Fibroblast of peridontal ligament (primary cell): ENCODE measurements at regions not wholly inside any gene's neighbourhood (a gene's known extent, or its start where the extent isn't known, plus 50 kb on each side); places are given as distances from the start of the nearest gene placed in this dataset.

ENCODE experiments used
- DNase-seq: peaks from one replicate; pipeline ENCODE4 v3.0.0-alpha.2; 2010; ENCODE audit errors: extremely low read depth

- no peak for DNase-seq
Observed at GRCh38 chr1:8203056-8203455, 114.9 kb upstream of the SLC45A1 start.

DNA sequence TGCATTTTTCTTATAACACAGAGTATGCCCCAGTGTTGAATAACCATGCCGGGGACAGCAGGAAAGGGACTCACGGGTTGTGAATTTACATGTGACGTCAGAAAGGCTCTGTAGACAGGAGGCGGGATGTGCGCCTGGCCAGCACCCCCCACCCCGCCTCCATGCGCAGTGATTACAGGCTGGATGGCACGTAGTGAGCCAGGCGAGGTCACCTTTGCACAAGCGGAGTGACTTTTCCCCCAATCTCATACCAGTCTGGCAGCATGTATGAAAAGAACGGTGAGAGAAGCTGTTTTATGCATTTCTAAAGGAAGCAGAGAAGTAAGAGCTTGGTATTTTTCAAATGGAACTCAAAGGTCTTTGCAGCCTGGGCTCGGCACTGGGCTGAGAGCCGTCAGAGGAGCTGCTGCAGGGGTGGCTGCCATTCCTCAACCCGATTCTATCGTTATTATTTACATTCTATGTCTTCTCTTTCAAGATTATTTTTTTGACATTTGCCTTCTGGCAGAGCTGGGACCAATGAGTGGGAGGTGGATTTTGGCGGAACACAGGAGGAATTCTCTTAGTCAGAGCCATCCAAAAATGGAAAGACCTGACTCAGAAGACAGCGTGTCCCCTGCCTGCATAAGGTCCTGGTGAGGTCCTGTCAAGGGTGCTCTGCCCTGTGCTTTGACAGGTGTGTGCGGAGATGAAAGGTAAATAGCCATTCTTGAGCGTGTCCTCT is 115.6 kb upstream of the SLC45A1 start:
- DNase-seq: peak; percentile 70

DNA sequence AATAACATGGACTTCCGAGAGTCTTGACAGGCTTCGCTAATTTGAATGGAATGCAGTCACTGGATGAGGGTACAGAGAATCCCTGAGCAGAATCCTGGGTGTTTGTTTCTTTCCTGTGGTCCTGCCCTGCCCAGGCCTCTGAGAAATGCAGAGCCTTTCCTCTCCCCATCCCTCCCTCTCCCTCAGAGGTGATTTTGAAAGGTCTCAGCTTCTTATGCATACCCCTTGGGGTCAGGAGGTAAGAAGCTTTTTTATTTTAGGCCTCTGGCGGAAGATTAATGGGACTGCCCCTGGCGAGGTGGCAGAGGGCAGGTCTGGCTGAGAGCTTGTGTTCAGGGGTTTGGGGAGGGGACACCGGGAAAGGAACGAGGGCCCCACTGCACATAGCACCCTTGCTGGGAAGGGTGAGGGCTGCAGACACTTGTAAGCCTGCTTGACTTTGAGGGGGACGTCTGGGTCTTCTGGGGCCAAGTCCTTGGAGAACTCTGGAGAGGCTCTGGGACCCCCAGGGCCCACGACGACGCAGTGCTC is 116.5 kb upstream of the SLC45A1 start:
- no peak for DNase-seq

DNA sequence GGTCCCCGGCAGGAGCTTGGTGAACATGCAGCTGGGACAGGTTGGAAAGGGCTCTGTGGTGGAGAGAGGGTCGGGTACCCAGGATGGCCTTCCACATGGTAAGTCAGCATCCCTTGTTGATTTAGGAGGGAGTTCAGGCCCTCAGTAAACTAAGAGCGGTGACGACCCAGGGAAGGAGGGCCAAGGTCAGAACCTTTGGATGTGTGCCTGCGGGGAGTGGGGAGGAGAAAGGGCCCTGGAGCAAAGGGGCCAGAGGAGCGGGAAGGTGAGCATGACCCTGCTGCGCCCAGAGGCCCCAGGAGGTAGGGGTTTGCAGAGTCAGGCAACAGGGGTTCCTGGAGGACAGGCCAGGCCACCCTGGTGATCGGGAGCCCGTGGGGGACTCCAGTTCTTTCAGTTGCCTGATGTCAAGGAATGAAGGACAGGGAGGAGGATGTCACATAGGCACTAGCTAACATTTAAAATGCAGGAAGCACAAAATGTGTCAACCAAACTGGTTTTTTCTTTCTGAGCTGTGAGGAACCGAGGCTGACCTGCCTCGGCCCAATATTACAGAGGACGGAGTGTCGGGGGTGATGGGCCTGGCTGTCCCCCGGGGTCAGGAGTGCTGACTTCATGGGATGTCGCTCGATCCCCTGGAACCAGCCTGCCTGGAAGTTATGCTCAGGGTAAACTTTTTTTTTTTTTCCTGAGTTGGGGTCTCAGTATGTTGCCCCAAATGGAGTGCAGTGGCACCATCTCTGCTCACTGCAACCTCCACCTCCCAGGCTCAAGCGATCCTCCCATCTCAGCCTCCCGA is 117.4 kb upstream of the SLC45A1 start:
- no peak for DNase-seq

DNA sequence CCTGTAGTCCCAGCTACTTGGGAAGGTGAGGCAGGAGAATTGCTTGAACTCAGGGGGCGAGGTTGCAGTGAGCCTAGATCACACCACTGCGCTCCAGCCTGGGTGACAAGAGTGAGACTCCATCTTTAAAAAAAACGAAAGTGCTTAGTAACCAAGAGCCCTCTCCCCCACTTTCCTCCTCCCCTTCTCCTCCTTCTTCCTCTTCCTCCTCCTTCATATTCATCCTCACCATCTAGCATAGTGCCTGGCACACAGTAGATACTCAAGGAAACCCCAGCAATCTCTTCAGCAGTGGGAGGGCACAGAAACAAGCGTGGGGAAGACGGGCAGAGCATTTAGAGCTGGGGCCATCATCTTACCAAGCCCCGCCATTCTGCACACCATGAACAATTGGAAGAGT is 119.4 kb upstream of the SLC45A1 start:
- DNase-seq: no peak

- peak; percentile 82 for DNase-seq
Observed at GRCh38 chr1:8197493-8198282, 120.2 kb upstream of the SLC45A1 start.

- peak; percentile 45 for DNase-seq
Observed at GRCh38 chr1:8194481-8195227, 123.3 kb upstream of the SLC45A1 start.

- DNase-seq: no peak
Observed at GRCh38 chr1:8193840-8194406, 124.0 kb upstream of the SLC45A1 start.

DNA sequence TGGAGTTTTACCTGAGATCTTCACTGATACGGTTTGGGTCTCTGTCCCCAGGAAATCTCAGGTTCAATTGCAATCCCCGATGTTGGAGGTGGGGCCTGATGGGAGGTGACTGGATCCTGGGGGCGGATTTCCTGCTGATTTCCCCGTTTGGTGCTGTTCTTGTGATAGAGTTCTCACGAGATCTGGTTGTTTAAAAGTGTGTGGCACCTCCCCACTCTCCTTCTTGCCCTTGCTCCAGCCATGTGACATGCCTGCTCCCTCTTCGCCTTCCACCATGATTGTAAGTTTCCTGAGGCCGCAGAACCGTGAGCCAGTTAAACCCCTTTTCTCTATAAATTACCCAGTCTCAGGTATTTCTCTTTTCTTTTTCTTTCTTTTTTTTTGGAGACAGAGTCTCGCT is 126.4 kb upstream of the SLC45A1 start:
- DNase-seq: no peak

DNA sequence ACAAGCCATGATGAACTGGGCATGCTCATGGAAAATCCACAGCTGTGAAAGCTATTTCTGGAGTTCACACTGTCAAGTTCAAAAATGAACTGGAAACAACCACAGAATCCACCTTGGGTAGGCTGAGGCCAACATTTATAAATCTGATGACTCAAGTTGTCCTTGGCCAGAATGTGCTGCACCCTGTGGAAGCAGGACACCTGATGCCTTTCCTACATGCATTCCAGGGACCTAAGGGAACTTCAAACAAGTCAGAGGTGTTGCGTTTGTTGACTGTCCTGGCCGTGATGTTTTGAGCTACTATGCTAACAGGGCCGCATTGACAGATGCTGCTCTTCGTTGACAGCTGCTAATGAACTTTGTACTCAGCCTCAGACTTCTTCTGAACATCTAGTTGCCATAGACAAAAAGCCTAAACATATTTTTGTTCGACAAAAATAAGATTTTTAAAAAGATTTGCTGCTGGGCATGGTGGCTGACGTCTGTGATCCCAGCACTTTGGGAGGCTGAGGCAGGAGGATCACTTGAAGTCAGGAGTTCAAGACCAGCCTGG is 127.9 kb upstream of the SLC45A1 start:
- no peak for DNase-seq

- DNase-seq: no peak
Observed at GRCh38 chr1:8185400-8185799, 132.5 kb upstream of the SLC45A1 start.

DNA sequence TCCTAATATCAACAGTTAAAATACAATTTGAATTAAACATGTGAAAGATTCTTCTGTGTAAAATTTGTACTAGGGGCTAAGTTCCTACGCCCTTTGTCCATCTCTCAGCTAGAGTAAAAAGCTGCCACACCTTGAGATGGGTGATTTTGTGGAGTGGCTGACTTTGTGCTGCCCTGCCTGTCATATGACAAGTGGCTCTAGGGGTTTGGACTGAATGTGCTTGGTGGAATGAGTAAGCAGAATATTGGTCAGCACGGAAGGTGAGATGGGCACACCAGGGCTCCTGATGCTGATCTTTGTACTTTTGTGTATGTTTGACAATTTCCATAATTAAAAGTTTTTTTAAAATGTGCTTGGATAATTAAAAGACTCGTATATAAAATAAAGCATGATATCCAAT is 133.6 kb upstream of the SLC45A1 start:
- DNase-seq: no peak

DNA sequence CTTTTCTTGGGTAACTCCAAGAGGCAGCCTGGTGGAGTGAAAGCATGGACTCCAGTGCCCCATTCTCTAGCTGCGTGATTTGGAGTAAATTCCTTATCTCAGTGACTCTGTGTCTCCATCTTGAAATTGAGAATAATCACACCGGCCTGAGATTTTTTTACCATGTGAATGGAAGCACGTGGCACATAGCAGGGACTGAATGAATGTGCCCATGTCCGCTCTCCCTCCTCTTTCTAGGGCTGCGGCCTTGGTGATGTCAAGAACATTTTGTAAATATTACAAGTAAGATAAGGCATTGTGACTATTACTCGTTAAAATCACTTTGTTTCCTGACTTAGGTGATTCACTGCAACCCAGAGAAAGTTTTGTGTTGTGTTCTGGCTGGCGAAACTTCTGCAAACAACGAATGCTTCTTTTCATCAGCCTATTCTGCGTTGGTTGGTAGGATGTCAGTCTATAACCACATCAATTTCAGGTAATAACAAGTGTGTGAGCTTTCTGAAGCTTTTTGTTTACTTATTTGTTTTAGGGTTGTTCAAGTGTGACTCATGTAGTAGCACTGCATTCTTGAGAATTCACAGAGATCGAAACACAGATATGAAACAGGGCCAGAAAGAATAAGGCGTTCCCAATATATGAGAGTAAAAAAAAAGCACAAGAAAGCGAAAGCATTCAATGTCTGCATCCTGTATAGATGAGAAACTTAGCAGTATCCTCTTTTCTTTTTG is 135.7 kb upstream of the SLC45A1 start:
- no peak for DNase-seq

- DNase-seq: no peak
Observed at GRCh38 chr1:8179132-8179793, 138.7 kb upstream of the SLC45A1 start.

DNA sequence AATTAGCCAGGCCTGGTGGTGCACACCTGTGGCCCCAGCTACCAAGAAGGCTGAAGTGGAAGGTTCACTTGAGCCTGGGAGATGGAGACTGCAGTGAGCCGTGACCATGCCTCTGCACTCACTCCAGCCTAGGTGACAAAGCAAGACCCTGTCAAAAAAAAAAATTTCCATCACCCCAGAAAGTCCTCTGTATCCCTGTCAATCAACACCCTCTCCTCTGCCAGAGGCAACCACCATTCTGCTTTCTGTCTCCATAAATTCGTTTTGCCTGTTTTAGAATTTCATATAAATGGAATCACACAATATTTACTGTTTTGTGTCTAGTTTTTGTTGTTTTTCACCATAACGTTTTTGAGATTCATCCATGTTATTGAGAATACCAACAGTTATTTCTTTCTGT is 141.6 kb upstream of the SLC45A1 start:
- no peak for DNase-seq

- no peak for DNase-seq
Observed at GRCh38 chr1:8174807-8175206, 143.1 kb upstream of the SLC45A1 start.

DNA sequence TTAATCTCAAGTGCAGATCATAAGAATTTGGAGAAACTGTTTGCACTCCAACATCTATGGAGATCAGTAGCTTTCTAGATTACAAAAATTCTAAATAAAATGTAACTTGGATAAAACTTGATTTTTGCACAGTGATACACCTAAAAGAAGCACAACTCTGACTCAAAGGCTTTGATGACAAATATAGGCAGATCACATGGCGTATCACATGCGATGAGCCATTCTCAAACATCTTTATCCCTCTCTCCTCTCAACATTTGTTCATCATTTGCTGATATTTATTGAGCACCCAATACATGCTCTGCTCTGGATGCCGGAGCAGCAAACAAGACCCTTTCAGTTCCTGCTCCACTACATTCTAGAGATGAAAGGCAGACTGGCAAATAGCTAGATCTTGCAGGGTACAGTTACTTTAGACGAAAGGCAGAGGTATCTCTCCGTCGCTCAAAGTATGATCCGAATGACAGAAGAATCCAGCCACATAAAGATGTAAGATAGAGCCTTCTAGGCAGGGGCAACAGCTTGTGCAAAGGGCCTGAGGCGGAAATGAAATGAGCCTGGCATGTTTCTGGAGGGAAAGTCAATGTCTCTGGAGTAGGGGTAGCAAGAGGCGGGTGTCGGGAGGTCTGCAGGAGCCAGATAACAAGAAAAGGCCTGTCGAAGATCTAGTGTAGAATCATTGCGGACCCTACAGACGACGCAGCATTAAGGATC is 145.8 kb upstream of the ERRFI1 start:
- DNase-seq: no peak

DNA sequence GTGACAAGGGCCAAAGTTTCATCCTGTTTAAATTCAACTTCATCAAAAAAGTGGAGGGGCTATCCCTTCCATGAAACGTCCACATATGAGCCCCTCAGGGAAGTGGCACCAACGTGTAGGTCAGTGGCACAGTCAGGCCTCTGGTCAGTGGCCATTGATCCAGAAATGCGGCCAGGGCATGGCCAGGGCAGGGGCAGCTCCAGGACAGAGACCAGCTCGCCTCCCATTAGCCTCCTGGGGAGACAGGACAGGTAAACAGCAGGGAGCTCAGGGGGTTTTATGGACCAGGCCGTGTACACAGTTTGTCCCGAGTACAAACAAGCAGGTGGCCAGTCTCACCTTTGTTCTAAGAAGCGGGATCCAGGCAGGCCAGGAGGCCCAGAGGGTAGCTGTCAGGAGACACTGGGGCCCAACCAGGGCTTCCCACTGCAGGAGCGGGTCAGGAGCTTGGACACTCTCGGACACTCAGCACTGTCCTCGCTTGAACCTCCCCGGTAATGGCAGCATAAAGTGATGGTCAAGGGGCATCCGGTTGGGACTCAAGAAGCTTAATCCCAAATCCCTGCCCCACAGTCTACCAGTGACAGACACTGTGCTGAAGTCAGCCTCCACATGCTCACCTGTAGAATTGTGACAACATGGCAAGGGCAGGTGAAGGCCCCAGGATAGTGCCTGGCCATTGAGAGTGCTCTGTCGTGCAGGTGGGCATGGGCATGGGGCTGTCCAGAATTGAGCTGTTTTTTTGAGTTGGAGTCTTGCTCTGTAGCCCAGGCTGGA is 144.1 kb upstream of the ERRFI1 start:
- DNase-seq: no peak
